CD4-positive, alpha-beta T cell (primary cell): ENCODE measurements at regions not wholly inside any gene's neighbourhood (a gene's known extent, or its start where the extent isn't known, plus 50 kb on each side); places are given as distances from the start of the nearest gene placed in this dataset.

Experiments
- ATAC-seq: fragments of 200-7000 bp; cut with Tn5 transposase; one replicate; pipeline ENCODE4 v1.10.0; 2022; ENCODE audit warnings: mild to moderate bottlenecking; ENCODE audit not compliant: poor library complexity
- CTCF ChIA-PET: fragments of 350-600 bp; sonication (Branson Sonifier 250); formaldehyde crosslinking; loops from one replicate; lab custom pipeline; 2021; ENCODE audit warnings: antibody characterized with exemption, inconsistent platforms; lab: Charles Lee
- POLR2A ChIA-PET: fragments of 350-600 bp; sonication (Branson Sonifier 250); formaldehyde crosslinking; loops from one replicate; lab custom pipeline; 2021; ENCODE audit warnings: antibody characterized with exemption, inconsistent platforms; lab: Charles Lee
- DNase-seq, 14 experiments: peaks; one replicate each; pipeline ENCODE4 v3.0.0-alpha.2; 2013 to 2020; ENCODE audit warnings: mixed read lengths in 2 of 14
- H3K27ac ChIP-seq, 2 donors: one replicate each; pipeline versions ENCODE4 v1.5.1 to v1.7.0; 2013; ENCODE audit warnings: low read length in 2 of 2, low read depth in 1 of 2, mild to moderate bottlenecking in 1 of 2
- H3K27me3 ChIP-seq, 2 experiments: 1 replicate in 1 of 2; 2 replicates in 1 of 2; pipeline versions ENCODE4 v1.6.1 to v1.7.0; 2013; ENCODE audit warnings: low read length in 2 of 2, control low read depth in 1 of 2, mild to moderate bottlenecking in 1 of 2, moderate library complexity in 1 of 2; ENCODE audit not compliant: insufficient read depth in 2 of 2, control insufficient read depth in 1 of 2
- H3K36me3 ChIP-seq: one replicate; pipeline ENCODE4 v1.6.1; 2013; ENCODE audit warnings: low read length, control low read depth; ENCODE audit not compliant: insufficient read depth
- H3K4me1 ChIP-seq: one replicate; pipeline ENCODE4 v1.6.1; 2013; ENCODE audit warnings: low read length, control low read depth; ENCODE audit not compliant: insufficient read depth
- H3K4me3 ChIP-seq: one replicate; pipeline ENCODE4 v1.5.1; 2013; ENCODE audit warnings: mild to moderate bottlenecking, low read length, moderate library complexity
- H3K9me3 ChIP-seq, 2 experiments: 1 replicate in 1 of 2; 2 replicates in 1 of 2; pipeline versions ENCODE4 v1.6.1 to v1.7.0; 2013; ENCODE audit warnings: low read length in 2 of 2, mild to moderate bottlenecking in 2 of 2, control low read depth in 1 of 2, moderate library complexity in 1 of 2; ENCODE audit not compliant: control insufficient read depth in 1 of 2, insufficient read depth in 1 of 2
- H3K27ac Mint-ChIP-seq: one replicate; pipeline ENCODE4 v1.8.0; 2020; ENCODE audit warnings: mixed read lengths
- H3K27me3 Mint-ChIP-seq: one replicate; pipeline ENCODE4 v1.8.0; 2021; ENCODE audit warnings: mixed read lengths
- H3K36me3 Mint-ChIP-seq: one replicate; pipeline ENCODE4 v1.8.0; 2021; ENCODE audit warnings: low read depth, mixed read lengths
- H3K4me1 Mint-ChIP-seq: one replicate; pipeline ENCODE4 v1.8.0; 2021; ENCODE audit warnings: low read depth, mixed read lengths
- H3K4me3 Mint-ChIP-seq: one replicate; pipeline ENCODE4 v1.8.0; 2020; ENCODE audit warnings: mild to moderate bottlenecking, mixed read lengths
- H3K9me3 Mint-ChIP-seq: one replicate; pipeline ENCODE4 v1.8.0; 2020; ENCODE audit warnings: mixed read lengths
- intact Hi-C, 2 experiments: fragments of 100-400 bp; cut with DNase I in 1 of 2; cut with micrococcal nuclease in 1 of 2; formaldehyde crosslinking; loops; one replicate each; pipeline versions ENCODE4 v1.15.1 to v1.9.0; 2023 to 2025; cut with DNase I, micrococcal nuclease
- TF ChIP-seq, protein P1 (sequence below): fragments of 200-600 bp; IDR thresholded peaks from one replicate; pipeline ENCODE4 v1.8.0; 2022; ENCODE audit warnings: antibody characterized with exemption, mild to moderate bottlenecking

- CTCF ChIA-PET: interaction anchor here (1.9 kb wide), 1 partner anchor 16 kb away, joined by 5 read pairs; no protein-coding TSS in a partner anchor
- H3K4me3 ChIP-seq: no peak overlapping the region
- ATAC-seq (no peak), DNase-seq (no peak)
- peaks cover 34% of the 10 kb centered on the region for H3K36me3 Mint-ChIP-seq
- H3K9me3 Mint-ChIP-seq: peaks cover 6% of the 10 kb centered on the region
- H3K4me3 Mint-ChIP-seq: no peak overlapping the region
- H3K36me3 ChIP-seq: no peaks in the 10 kb centered on the region
- TF ChIP-seq, protein P1, sequence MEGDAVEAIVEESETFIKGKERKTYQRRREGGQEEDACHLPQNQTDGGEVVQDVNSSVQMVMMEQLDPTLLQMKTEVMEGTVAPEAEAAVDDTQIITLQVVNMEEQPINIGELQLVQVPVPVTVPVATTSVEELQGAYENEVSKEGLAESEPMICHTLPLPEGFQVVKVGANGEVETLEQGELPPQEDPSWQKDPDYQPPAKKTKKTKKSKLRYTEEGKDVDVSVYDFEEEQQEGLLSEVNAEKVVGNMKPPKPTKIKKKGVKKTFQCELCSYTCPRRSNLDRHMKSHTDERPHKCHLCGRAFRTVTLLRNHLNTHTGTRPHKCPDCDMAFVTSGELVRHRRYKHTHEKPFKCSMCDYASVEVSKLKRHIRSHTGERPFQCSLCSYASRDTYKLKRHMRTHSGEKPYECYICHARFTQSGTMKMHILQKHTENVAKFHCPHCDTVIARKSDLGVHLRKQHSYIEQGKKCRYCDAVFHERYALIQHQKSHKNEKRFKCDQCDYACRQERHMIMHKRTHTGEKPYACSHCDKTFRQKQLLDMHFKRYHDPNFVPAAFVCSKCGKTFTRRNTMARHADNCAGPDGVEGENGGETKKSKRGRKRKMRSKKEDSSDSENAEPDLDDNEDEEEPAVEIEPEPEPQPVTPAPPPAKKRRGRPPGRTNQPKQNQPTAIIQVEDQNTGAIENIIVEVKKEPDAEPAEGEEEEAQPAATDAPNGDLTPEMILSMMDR: no peak
- intact Hi-C loops: no loop called here
- peaks cover 3% of the 10 kb centered on the region for H3K4me1 ChIP-seq
- no peaks in the 10 kb centered on the region for H3K27me3 Mint-ChIP-seq
- no peak overlapping the region for H3K27ac ChIP-seq
- peaks cover 40% of the 10 kb centered on the region for H3K4me1 Mint-ChIP-seq
- POLR2A ChIA-PET: interaction anchor here (0.9 kb wide), 2 partner anchors 10 to 16 kb away, joined by 3 read pairs; no protein-coding TSS in a partner anchor
- H3K27ac Mint-ChIP-seq: no peak overlapping the region
- no peaks in the 10 kb centered on the region for H3K27me3 ChIP-seq
- H3K9me3 ChIP-seq: peaks cover 17 to 23% of the 10 kb centered on the region in 2 experiments
Measured at GRCh38 chr10:29720149-29720548, 85.4 kb upstream of the SVIL start.

- Mint-ChIP-seq H3K36me3 (peaks cover 34% of the 10 kb centered on the region), H3K27ac (no peak overlapping the region), H3K4me3 (no peak overlapping the region), H3K27me3 (no peaks in the 10 kb centered on the region), H3K4me1 (peaks cover 41% of the 10 kb centered on the region), H3K9me3 (peaks cover 6% of the 10 kb centered on the region)
- no peak for DNase-seq
- ChIA-PET CTCF (interaction anchor here (1.9 kb wide), 1 partner anchor 17 kb away, joined by 5 read pairs; no protein-coding TSS in a partner anchor), POLR2A (interaction anchor here (0.9 kb wide), 1 partner anchor 17 kb away, joined by 3 read pairs; no protein-coding TSS in a partner anchor)
- Histone ChIP-seq H3K36me3 (no peaks in the 10 kb centered on the region), H3K27me3 (no peaks in the 10 kb centered on the region), H3K4me3 (no peak overlapping the region), H3K27ac (no peak overlapping the region), H3K9me3 (peaks cover 17 to 23% of the 10 kb centered on the region in 2 experiments), H3K4me1 (peaks cover 4% of the 10 kb centered on the region)
- intact Hi-C loops: no loop called here
- ATAC-seq: no peak
- TF ChIP-seq, protein P1: no peak
Measured at GRCh38 chr10:29719281-29719675, 84.5 kb upstream of the SVIL start.

DNA sequence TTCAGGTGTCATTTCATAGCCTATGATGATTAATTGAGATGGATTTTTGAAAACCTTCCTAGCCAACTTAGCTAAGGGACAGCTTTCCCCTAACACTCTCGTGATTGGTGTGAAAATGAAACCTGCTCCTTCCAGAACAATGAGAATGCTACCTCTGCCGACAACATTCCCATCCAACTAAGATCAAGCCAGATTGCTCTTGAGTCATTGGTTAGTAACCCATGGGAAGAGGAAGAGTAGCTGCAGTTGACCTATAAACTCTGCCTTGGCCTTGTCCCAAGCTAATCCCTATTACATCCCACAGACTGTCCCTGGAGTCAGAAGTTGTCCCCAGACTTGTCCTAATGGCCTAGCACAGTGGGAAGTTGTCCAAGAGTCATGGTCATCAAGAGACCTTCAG, 80.5 kb upstream of the SVIL start:
- peaks cover 47% of the 10 kb centered on the region for H3K4me1 Mint-ChIP-seq
- Histone ChIP-seq H3K9me3 (peaks cover 17 to 18% of the 10 kb centered on the region in 2 experiments), H3K4me3 (no peak overlapping the region), H3K4me1 (peaks cover 4% of the 10 kb centered on the region), H3K27me3 (no peaks in the 10 kb centered on the region), H3K36me3 (no peaks in the 10 kb centered on the region), H3K27ac (no peak overlapping the region)
- H3K9me3 Mint-ChIP-seq: peaks cover 6% of the 10 kb centered on the region
- no peak for DNase-seq
- CTCF ChIA-PET: interaction anchor here (1.3 kb wide), 1 partner anchor 13 kb away, joined by 4 read pairs; no protein-coding TSS in a partner anchor
- no peaks in the 10 kb centered on the region for H3K27me3 Mint-ChIP-seq
- intact Hi-C loops: no loop called here
- TF ChIP-seq, protein P1: no peak
- H3K4me3 Mint-ChIP-seq: no peak overlapping the region
- H3K36me3 Mint-ChIP-seq: peaks cover 31% of the 10 kb centered on the region
- POLR2A ChIA-PET: no interaction called here
- no peak overlapping the region for H3K27ac Mint-ChIP-seq
- ATAC-seq: no peak
